ENCODE measurements at regions not wholly inside any gene's neighbourhood (a gene's known extent, or its start where the extent isn't known, plus 50 kb on each side); places are given as distances from the start of the nearest gene placed in this dataset.

GRCh38 chr5:42919600-42919999 is 107.9 kb upstream of the SELENOP start:
- ChIA-PET POLR2A (no interaction called here), CTCF (ENCODE audit: low intra/inter-chr PET ratio) (no interaction called here)
- H3K27ac ChIP-seq (ENCODE audit: extremely low read depth, low read depth, low read length), result no peak overlapping the region
- intact Hi-C loops (cut with micrococcal nuclease) (no loop called here), in situ Hi-C loops (cut with MboI) (loop anchor here (10.0 kb wide), 1 partner anchor 465 kb away; no protein-coding TSS in a partner anchor)
- no peak for DNase-seq (ENCODE audit: extremely low read depth in 1 of 4, low spot score in 3 of 4)
- H3K4me1 ChIP-seq (replicated peaks in 1 of 2; ENCODE audit: control insufficient read depth in 2 of 2, insufficient read depth in 2 of 2, low read length in 2 of 2), result peaks cover 0 to 12% of the 10 kb centered on the region in 2 experiments; a peak in 1 of 5 replicates
- H3K27me3 ChIP-seq (ENCODE audit: control insufficient read depth in 2 of 2, insufficient read depth in 2 of 2, low read length in 2 of 2), result 0 out of 5 replicates have a peak, but pooled peaks cover 0 to 7% of the 10 kb centered on the region in 2 experiments
- H3K9ac ChIP-seq (ENCODE audit: insufficient read depth in 1 of 2, low read depth in 2 of 2, low read length in 2 of 2), result no peak overlapping the region
- no peak overlapping the region for H3K4me2 ChIP-seq (ENCODE audit: insufficient read depth, low read length)
- no peaks in the 10 kb centered on the region for H3K9me3 ChIP-seq (replicated peaks; ENCODE audit: control insufficient read depth, insufficient read depth, low read depth, low read length)
- FAIRE-seq, result peak; percentile 11
- no peak overlapping the region for H2AFZ ChIP-seq (ENCODE audit: low read depth, low read length)
- no peaks in the 10 kb centered on the region for H3K79me2 ChIP-seq (ENCODE audit: control insufficient read depth, insufficient read depth, low read length)
- no TSS peak for BruUV-seq (replicated peaks)
- WGBS (ENCODE audit: insufficient coverage, low coverage, missing lambda C conversion rate), result 9% methylated on average over 3 of the region's 3 CpGs
- no peaks in the 10 kb centered on the region for H3K9me1 ChIP-seq (ENCODE audit: control insufficient read depth, insufficient read depth, low read length)
- TF ChIP-seq MEIS2 (IDR thresholded peaks at IDR 0.05; ENCODE audit: partially characterized antibody) (peak; percentile 53), SNIP1 (IDR thresholded peaks at IDR 0.05; ENCODE audit: low read depth) (no peak), ZNF76 (CRISPR knock-in tag; IDR thresholded peaks at IDR 0.05; ENCODE audit: borderline replicate concordance) (no peak)
- H4K20me1 ChIP-seq (replicated peaks; ENCODE audit: control insufficient read depth, insufficient read depth, low read length), result no peaks in the 10 kb centered on the region
- no peak overlapping the region for H3K4me3 ChIP-seq
- ATAC-seq, result no peak
- no peaks in the 10 kb centered on the region for H3K36me3 ChIP-seq (ENCODE audit: control insufficient read depth, insufficient read depth, low read length)

GRCh38 chr5:42915306-42915866 is 103.7 kb upstream of the SELENOP start:
- Histone ChIP-seq H3K9me1 (ENCODE audit: control insufficient read depth, insufficient read depth, low read length) (no peaks in the 10 kb centered on the region), H3K36me3 (ENCODE audit: control insufficient read depth, insufficient read depth, low read length) (no peaks in the 10 kb centered on the region), H2AFZ (ENCODE audit: low read depth, low read length) (peak overlapping the region; percentile 20), H3K4me3 (no peak overlapping the region), H3K27ac (ENCODE audit: extremely low read depth, low read depth, low read length) (no peak overlapping the region), H3K79me2 (ENCODE audit: control insufficient read depth, insufficient read depth, low read length) (no peaks in the 10 kb centered on the region), H3K9me3 (replicated peaks; ENCODE audit: control insufficient read depth, insufficient read depth, low read depth, low read length) (no peaks in the 10 kb centered on the region), H3K9ac (ENCODE audit: insufficient read depth in 1 of 2, low read depth in 2 of 2, low read length in 2 of 2) (no peak overlapping the region; a peak in 1 of 4 replicates), H4K20me1 (replicated peaks; ENCODE audit: control insufficient read depth, insufficient read depth, low read length) (no peaks in the 10 kb centered on the region), H3K4me2 (ENCODE audit: insufficient read depth, low read length) (no peak overlapping the region), H3K27me3 (ENCODE audit: control insufficient read depth in 2 of 2, insufficient read depth in 2 of 2, low read length in 2 of 2) (0 out of 5 replicates have a peak, but pooled peaks cover 0 to 4% of the 10 kb centered on the region in 2 experiments), H3K4me1 (replicated peaks in 1 of 2; ENCODE audit: control insufficient read depth in 2 of 2, insufficient read depth in 2 of 2, low read length in 2 of 2) (peaks cover 0 to 5% of the 10 kb centered on the region in 2 experiments; a peak in 1 of 5 replicates)
- intact Hi-C loops (cut with micrococcal nuclease), result no loop called here
- in situ Hi-C loops (cut with MboI), result loop anchor here (10.0 kb wide), 1 partner anchor 469 kb away; no protein-coding TSS in a partner anchor
- CTCF ChIA-PET (ENCODE audit: low intra/inter-chr PET ratio), result no interaction called here
- BruUV-seq (replicated peaks), result no TSS peak
- FAIRE-seq, result no peak
- peak; percentile 26; the same call in 1 of the 3 replicates for ATAC-seq
- no peak for DNase-seq (ENCODE audit: extremely low read depth in 1 of 4, low spot score in 3 of 4)
- POLR2A ChIA-PET, result interaction anchor here (0.6 to 0.9 kb wide), 2 partner anchors 11 to 223 kb away, joined by 3 to 5 read pairs; no protein-coding TSS in a partner anchor
- WGBS (ENCODE audit: insufficient coverage, low coverage, missing lambda C conversion rate), result 65% methylated on average over 21 of the region's 23 CpGs
- no peak for TF ChIP-seq CHD7 (IDR thresholded peaks at IDR 0.05; ENCODE audit: low read depth, low read length)

All from K562 (cell line).